Breast epithelium (tissue), 3 donors: ENCODE measurements at regions not wholly inside any gene's neighbourhood (a gene's known extent, or its start where the extent isn't known, plus 50 kb on each side); places are given as distances from the start of the nearest gene placed in this dataset.

Experiments used
- POLR2AphosphoS5 ChIP-seq, 3 donors: sonication (generic); formaldehyde crosslinking; IDR thresholded peaks; one replicate each; pipeline ENCODE4 v1.6.1; 2017; ENCODE audit warnings: antibody characterized with exemption in 3 of 3
- TF ChIP-seq, protein P1 (sequence below), 3 donors: fragments of 450-650 bp; IDR thresholded peaks; one replicate each; pipeline ENCODE4 v1.5.1; 2016 to 2017; ENCODE audit warnings: antibody characterized with exemption in 3 of 3, mild to moderate bottlenecking in 3 of 3, moderate library complexity in 3 of 3

DNA sequence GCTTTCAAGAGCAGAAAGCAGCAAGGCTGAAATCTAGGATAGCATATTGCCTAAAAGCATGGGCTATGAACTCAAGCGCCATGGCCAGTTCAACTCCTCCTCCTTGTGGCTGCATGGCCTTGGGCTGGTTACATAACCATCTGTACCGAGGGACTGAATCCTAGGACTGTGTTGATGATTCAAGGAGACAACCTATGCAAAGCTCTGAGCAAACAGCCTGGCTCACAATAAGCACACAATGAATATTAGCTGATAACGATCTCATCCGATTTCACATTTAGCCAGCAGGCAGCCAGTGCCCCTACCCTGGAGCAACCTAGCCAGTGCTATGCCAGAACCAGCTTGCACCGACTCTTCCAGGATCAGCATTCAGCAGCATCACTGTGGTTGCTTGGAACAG lies 698.4 kb downstream of the TBC1D22A start:
- TF ChIP-seq, protein P1, sequence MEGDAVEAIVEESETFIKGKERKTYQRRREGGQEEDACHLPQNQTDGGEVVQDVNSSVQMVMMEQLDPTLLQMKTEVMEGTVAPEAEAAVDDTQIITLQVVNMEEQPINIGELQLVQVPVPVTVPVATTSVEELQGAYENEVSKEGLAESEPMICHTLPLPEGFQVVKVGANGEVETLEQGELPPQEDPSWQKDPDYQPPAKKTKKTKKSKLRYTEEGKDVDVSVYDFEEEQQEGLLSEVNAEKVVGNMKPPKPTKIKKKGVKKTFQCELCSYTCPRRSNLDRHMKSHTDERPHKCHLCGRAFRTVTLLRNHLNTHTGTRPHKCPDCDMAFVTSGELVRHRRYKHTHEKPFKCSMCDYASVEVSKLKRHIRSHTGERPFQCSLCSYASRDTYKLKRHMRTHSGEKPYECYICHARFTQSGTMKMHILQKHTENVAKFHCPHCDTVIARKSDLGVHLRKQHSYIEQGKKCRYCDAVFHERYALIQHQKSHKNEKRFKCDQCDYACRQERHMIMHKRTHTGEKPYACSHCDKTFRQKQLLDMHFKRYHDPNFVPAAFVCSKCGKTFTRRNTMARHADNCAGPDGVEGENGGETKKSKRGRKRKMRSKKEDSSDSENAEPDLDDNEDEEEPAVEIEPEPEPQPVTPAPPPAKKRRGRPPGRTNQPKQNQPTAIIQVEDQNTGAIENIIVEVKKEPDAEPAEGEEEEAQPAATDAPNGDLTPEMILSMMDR (IDR thresholded peaks at IDR 0.05): no peak
- TF ChIP-seq POLR2AphosphoS5 (IDR thresholded peaks at IDR 0.05): no peak
